Loucy (cell line): ENCODE measurements at regions not wholly inside any gene's neighbourhood (a gene's known extent, or its start where the extent isn't known, plus 50 kb on each side); places are given as distances from the start of the nearest gene placed in this dataset.

Experiments
- CTCF ChIP-seq: fragments of 200-600 bp; sonication (generic); conservative IDR thresholded peaks from 2 replicates; pipeline ENCODE4 v1.5.1; 2014; ENCODE audit warnings: mild to moderate bottlenecking, antibody characterized with exemption, low read length
- EZH2phosphoT487 ChIP-seq: fragments of 200-600 bp; IDR thresholded peaks from 2 replicates; pipeline ENCODE4 v1.6.1; 2018; ENCODE audit warnings: antibody characterized with exemption, mild to moderate bottlenecking, moderate library complexity, borderline replicate concordance

DNA sequence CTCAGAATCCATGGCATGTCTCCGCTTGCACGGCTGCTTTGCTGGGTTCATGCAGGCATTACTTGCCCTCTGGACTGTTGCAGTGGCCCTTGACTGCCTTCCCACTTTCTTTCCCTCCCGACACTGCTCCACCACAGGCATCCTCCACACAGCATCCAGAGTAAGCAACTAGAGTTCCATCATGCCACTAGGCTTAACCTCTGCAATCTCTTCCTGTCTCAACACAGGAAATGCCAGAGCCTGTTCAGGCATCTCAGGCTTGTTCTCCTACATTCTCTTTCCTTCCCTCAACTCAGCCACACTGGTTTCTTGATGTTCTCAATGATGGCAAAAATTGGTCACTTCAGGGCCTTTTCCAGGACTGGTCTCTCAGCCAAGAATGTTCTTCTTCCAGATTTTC is 284.5 kb upstream of the KLF6 start:
- TF ChIP-seq CTCF (no peak), EZH2phosphoT487 (no peak)
